HCT116 (cell line): ENCODE measurements at regions not wholly inside any gene's neighbourhood (a gene's known extent, or its start where the extent isn't known, plus 50 kb on each side); places are given as distances from the start of the nearest gene placed in this dataset.

ENCODE experiments used
- CTCF ChIP-seq, 3 experiments: fragments of 200-600 bp in 1 of 3; sonication (generic) in 1 of 3; IDR thresholded peaks in 2 of 3; conservative IDR thresholded peaks in 1 of 3; 2 replicates each; pipeline ENCODE4 v1.5.1; 2012 to 2017; ENCODE audit warnings: low read depth in 2 of 3, low read length in 2 of 3, antibody characterized with exemption in 1 of 3, borderline replicate concordance in 1 of 3, control low read depth in 1 of 3, mild to moderate bottlenecking in 1 of 3, mixed read lengths in 1 of 3, mixed run types in 1 of 3, moderate library complexity in 1 of 3; ENCODE audit not compliant: insufficient read depth in 1 of 3
- EZH2phosphoT487 ChIP-seq: fragments of 200-600 bp; IDR thresholded peaks from 2 replicates; pipeline ENCODE4 v1.6.1; 2018; ENCODE audit warnings: antibody characterized with exemption, borderline replicate concordance
- POLR2A ChIP-seq: IDR thresholded peaks from 2 replicates; pipeline ENCODE4 v1.7.0; 2011; ENCODE audit warnings: borderline replicate concordance; ENCODE audit not compliant: insufficient read depth, insufficient read length; ENCODE audit errors: extremely low read depth
- POLR2AphosphoS5 ChIP-seq: IDR thresholded peaks from 2 replicates; pipeline ENCODE4 v1.6.1; 2011; ENCODE audit warnings: mild to moderate bottlenecking, low read depth, low read length, moderate library complexity
- SP1 ChIP-seq: IDR thresholded peaks from 2 replicates; pipeline ENCODE4 v1.6.1; 2012; ENCODE audit warnings: low read depth
- ZNF274 ChIP-seq: fragments of 200-500 bp; sonication (Bioruptor generic); IDR thresholded peaks from 2 replicates; pipeline ENCODE4 v1.6.1; 2014; ENCODE audit warnings: mild to moderate bottlenecking, low read depth, low read length, inconsistent platforms
- TF ChIP-seq, protein P1 (sequence below): IDR thresholded peaks from 2 replicates; pipeline ENCODE4 v1.6.1; 2012; ENCODE audit warnings: low read depth

DNA sequence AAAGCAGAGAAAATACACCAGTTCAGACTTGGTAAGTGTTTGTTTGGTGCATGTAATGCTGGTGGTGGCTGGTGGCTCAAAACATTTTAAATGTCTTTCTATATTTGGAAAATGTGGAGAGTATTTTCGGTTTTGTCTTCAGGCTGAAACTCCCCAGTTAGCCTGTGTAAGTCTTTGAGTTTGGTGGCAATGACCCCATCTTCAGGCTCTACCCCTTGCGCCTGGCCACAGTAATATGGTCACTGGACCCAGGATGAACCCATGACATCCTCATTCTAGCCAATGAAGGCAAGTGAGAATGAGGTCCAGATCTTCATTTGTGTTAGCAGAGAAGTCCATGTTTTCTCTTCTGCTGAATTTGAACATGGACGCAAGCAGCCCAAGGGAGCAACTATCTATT lies 422.6 kb downstream of the BRINP1 start:
- TF ChIP-seq EZH2phosphoT487 (no peak), POLR2AphosphoS5 (no peak), CTCF (IDR thresholded peaks at IDR 0.05 in 2 of 3, conservative IDR thresholded peaks at IDR 0.05 in 1 of 3; ENCODE audit: borderline replicate concordance in 1 of 3, insufficient read depth in 1 of 3, low read depth in 2 of 3, low read length in 2 of 3) (no peak), POLR2A (no peak), SP1 (no peak), ZNF274 (no peak)
- TF ChIP-seq, protein P1, sequence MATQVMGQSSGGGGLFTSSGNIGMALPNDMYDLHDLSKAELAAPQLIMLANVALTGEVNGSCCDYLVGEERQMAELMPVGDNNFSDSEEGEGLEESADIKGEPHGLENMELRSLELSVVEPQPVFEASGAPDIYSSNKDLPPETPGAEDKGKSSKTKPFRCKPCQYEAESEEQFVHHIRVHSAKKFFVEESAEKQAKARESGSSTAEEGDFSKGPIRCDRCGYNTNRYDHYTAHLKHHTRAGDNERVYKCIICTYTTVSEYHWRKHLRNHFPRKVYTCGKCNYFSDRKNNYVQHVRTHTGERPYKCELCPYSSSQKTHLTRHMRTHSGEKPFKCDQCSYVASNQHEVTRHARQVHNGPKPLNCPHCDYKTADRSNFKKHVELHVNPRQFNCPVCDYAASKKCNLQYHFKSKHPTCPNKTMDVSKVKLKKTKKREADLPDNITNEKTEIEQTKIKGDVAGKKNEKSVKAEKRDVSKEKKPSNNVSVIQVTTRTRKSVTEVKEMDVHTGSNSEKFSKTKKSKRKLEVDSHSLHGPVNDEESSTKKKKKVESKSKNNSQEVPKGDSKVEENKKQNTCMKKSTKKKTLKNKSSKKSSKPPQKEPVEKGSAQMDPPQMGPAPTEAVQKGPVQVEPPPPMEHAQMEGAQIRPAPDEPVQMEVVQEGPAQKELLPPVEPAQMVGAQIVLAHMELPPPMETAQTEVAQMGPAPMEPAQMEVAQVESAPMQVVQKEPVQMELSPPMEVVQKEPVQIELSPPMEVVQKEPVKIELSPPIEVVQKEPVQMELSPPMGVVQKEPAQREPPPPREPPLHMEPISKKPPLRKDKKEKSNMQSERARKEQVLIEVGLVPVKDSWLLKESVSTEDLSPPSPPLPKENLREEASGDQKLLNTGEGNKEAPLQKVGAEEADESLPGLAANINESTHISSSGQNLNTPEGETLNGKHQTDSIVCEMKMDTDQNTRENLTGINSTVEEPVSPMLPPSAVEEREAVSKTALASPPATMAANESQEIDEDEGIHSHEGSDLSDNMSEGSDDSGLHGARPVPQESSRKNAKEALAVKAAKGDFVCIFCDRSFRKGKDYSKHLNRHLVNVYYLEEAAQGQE = no peak
